Ovary (tissue), 7 donors: ENCODE measurements at regions not wholly inside any gene's neighbourhood (a gene's known extent, or its start where the extent isn't known, plus 50 kb on each side); places are given as distances from the start of the nearest gene placed in this dataset.

Experiments used
- DNase-seq, 5 donors: peaks; one replicate each; pipeline ENCODE4 v3.0.0-alpha.2; 2019 to 2020
- H3K27ac ChIP-seq, 2 donors: fragments of 200-600 bp; one replicate each; pipeline versions ENCODE4 v1.5.1 to v1.8.0; 2019 to 2022
- H3K27me3 ChIP-seq: fragments of 200-600 bp; one replicate; pipeline ENCODE4 v1.8.0; 2022
- H3K36me3 ChIP-seq: fragments of 200-600 bp; sonication (generic); one replicate; pipeline ENCODE4 v1.5.1; 2019
- H3K4me1 ChIP-seq: one replicate; pipeline ENCODE4 v1.8.1; 2013; ENCODE audit warnings: mild to moderate bottlenecking, moderate library complexity; ENCODE audit not compliant: insufficient read depth
- H3K4me3 ChIP-seq: fragments of 200-600 bp; sonication (generic); one replicate; pipeline ENCODE4 v1.5.1; 2017
- H3K9me3 ChIP-seq, 2 donors: fragments of 200-600 bp in 1 of 2; sonication (generic) in 1 of 2; one replicate each; pipeline versions ENCODE4 v1.5.1 to v1.8.1; 2013 to 2019; ENCODE audit warnings: mild to moderate bottlenecking in 1 of 2, moderate library complexity in 1 of 2
- CTCF ChIP-seq, 3 donors: fragments of 450-650 bp in 2 of 3; fragments of 200-600 bp in 1 of 3; IDR thresholded peaks; one replicate each; pipeline versions ENCODE4 v1.5.1 to v1.8.0; 2016 to 2022; ENCODE audit warnings: antibody characterized with exemption in 3 of 3, mild to moderate bottlenecking in 1 of 3
- EP300 ChIP-seq: sonication (generic); formaldehyde crosslinking; IDR thresholded peaks from one replicate; pipeline ENCODE4 v1.6.1; 2017; ENCODE audit warnings: antibody characterized with exemption
- POLR2A ChIP-seq: fragments of 450-650 bp; IDR thresholded peaks from one replicate; pipeline ENCODE4 v1.6.1; 2017; ENCODE audit warnings: antibody characterized with exemption, mild to moderate bottlenecking, moderate library complexity
- WGBS, 3 donors: extraction: QIAGEN DNeasy Blood & Tissue Kit in 1 of 3; methylation state at CpG; one replicate each; pipeline versions ENCODE4 v1.1.5 to v1.1.7; 2013 to 2017; 5-methylcytosine and 5-hydroxymethylcytosine counted together
- intact Hi-C, 4 donors: fragments of 100-400 bp; cut with DNase I; formaldehyde crosslinking; loops; one replicate each; pipeline versions ENCODE4 v1.11.0 to v1.15.1; 2022 to 2023
- donor health status: DM: no; HTN: no; CAD: no; lungs with moderate emphysema.
- donor health status: DM: no; HTN: no; CAD: no.
- donor health status: Bipolar disorder and iron deficiency.
- donor health status: DM: no; HTN: no; CAD: no.
- donor health status: DM: yes; HTN: yes; CAD: no.

GRCh38 chr5:118253225-118254061 lies 734.9 kb downstream of the DTWD2 start:
- intact Hi-C loops, result no loop called here
- no peak for TF ChIP-seq EP300
- TF ChIP-seq POLR2A, result no peak
- TF ChIP-seq CTCF (IDR thresholded peaks at IDR 0.05), result no peak
- H3K4me3 ChIP-seq, result no peak overlapping the region
- DNase-seq, result no peak
- WGBS, 3 donors, result 48 to 59% (median 53%) methylated on average over 2 of the region's 2 CpGs
- H3K27ac ChIP-seq, result no peak overlapping the region
- H3K27me3 ChIP-seq, result no peaks in the 10 kb centered on the region
- no peaks in the 10 kb centered on the region for H3K4me1 ChIP-seq
- no peaks in the 10 kb centered on the region for H3K9me3 ChIP-seq
- H3K36me3 ChIP-seq, result no peaks in the 10 kb centered on the region

- Histone ChIP-seq H3K4me3 (no peak overlapping the region), H3K9me3 (no peaks in the 10 kb centered on the region), H3K4me1 (no peaks in the 10 kb centered on the region), H3K36me3 (no peaks in the 10 kb centered on the region), H3K27me3 (no peaks in the 10 kb centered on the region), H3K27ac (no peak overlapping the region)
- TF ChIP-seq CTCF (IDR thresholded peaks at IDR 0.05) (no peak), POLR2A (no peak), EP300 (no peak)
- intact Hi-C loops, result no loop called here
- 93 to 97% (median 94%) methylated on average over 2 of the region's 2 CpGs for WGBS, 3 donors
- DNase-seq, result no peak
These were observed 739.0 kb downstream of the DTWD2 start for GRCh38 chr5:118249386-118249785.

GRCh38 chr5:118247458-118247857 lies 740.9 kb downstream of the DTWD2 start:
- WGBS, 3 donors, result 96 to 97% (median 97%) methylated on average over 4 of the region's 4 CpGs
- intact Hi-C loops, result no loop called here

GRCh38 chr5:118243613-118244012 lies 744.7 kb downstream of the DTWD2 start:
- no peaks in the 10 kb centered on the region for H3K27me3 ChIP-seq
- intact Hi-C loops, result no loop called here
- TF ChIP-seq POLR2A (no peak), EP300 (no peak), CTCF (IDR thresholded peaks at IDR 0.05) (no peak)
- no peaks in the 10 kb centered on the region for H3K36me3 ChIP-seq
- no peak overlapping the region for H3K4me3 ChIP-seq
- no peak overlapping the region for H3K27ac ChIP-seq
- no peaks in the 10 kb centered on the region for H3K4me1 ChIP-seq
- no peaks in the 10 kb centered on the region for H3K9me3 ChIP-seq
- no peak for DNase-seq
- 89 to 91% (median 91%) methylated on average over 2 of the region's 2 CpGs for WGBS, 3 donors

More at GRCh38 chr5:118247458-118247857, 740.9 kb downstream of the DTWD2 start:
- DNase-seq, result no peak
- Histone ChIP-seq H3K27ac (no peak overlapping the region), H3K4me3 (no peak overlapping the region), H3K9me3 (no peaks in the 10 kb centered on the region), H3K4me1 (no peaks in the 10 kb centered on the region), H3K36me3 (no peaks in the 10 kb centered on the region), H3K27me3 (no peaks in the 10 kb centered on the region)
- TF ChIP-seq EP300 (no peak), CTCF (IDR thresholded peaks at IDR 0.05) (no peak), POLR2A (no peak)
